GM21381 (cell line): ENCODE measurements at regions not wholly inside any gene's neighbourhood (a gene's known extent, or its start where the extent isn't known, plus 50 kb on each side); places are given as distances from the start of the nearest gene placed in this dataset.
A peak's percentile ranks its signal among the peaks of the same experiment; 100 is the strongest.

Experiments used
- ATAC-seq: cut with Tn5 transposase; IDR thresholded peaks from one replicate; pipeline ENCODE4 v1.9.1; 2021; ENCODE audit warnings: mild to moderate bottlenecking, moderate library complexity; ENCODE audit not compliant: unreplicated experiment

DNA sequence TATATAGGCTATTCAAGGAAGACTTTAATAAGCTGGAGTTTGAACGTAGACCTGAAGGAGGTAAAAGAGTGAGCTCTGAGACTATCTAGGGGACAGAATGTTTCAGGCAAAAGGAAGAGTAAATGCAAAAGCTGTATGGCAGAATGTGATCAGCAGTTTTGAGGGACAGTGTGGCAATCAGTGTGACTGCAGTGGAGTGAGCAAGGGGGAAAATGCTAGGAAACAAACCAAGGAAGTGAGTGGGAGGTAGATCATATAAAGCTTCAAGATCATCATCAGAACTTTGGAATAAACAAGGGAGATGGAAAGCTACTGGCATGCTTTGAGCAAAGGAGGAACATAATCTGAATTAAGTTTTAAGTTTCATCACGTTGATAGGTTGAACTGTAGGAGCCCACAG is 67.5 kb upstream of the BTG1 start:
- no peak for ATAC-seq

DNA sequence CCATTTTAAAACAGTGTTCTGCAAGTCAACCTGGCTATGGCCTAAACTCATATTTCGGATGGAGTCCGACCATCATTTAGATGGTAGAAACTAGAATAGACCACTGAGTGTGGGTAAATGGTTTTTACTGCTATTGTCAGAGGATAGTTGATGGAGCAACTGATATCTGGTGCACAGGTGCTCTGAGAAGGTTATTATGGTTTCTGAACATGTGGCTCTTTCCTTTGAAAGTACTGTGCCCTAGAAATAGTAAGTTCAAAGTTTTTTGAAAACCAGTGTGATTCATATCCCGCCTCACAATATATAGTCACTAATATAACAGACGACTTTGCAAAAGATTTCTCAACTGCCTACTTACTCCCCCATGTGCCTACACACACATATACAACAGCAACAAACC is 64.4 kb upstream of the BTG1 start:
- ATAC-seq = no peak

GRCh38 chr12:92208613-92209121 is 63.0 kb upstream of the BTG1 start:
- peak; percentile 81 for ATAC-seq

DNA sequence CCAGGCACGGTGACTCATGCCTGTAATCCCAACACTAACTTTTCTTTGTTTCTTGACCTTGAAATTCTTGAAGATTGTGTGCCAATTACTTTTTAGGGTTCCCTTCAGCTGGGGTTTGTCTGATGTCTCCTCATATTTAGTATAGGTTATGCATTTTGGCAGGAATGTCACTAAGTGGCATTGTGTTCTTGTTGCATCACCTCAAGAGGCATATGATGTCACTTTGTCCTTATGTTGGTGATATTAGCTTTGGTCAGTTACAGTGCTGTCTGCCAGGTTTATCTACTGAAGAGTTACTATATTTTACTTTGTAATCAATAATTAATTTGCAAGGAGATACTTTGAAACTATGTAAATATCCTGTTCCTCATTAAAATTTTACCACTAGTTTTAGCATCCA is 61.0 kb upstream of the BTG1 start:
- no peak for ATAC-seq

GRCh38 chr12:92206011-92206410 is 60.4 kb upstream of the BTG1 start:
- ATAC-seq = no peak

- ATAC-seq = no peak
Observed at GRCh38 chr12:92199819-92200576, 54.4 kb upstream of the BTG1 start.

DNA sequence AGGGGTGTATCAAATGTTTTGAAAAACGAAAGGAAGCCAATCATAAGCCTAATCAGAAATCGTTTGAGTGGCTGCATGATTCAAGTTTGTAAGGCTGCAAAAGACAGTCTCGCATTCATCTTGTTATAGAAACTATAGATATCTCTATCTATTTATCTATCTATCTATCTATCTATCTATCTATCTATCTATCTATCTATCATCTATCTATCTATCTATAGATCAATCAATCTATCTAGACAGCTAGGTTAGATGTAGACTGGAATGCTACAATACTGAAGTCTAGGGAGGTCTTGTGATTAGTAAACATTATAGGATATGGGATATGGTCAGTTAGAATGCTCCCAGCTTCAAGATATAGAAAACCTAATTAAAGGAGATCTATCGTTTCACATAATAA is 52.2 kb upstream of the BTG1 start:
- no peak for ATAC-seq

DNA sequence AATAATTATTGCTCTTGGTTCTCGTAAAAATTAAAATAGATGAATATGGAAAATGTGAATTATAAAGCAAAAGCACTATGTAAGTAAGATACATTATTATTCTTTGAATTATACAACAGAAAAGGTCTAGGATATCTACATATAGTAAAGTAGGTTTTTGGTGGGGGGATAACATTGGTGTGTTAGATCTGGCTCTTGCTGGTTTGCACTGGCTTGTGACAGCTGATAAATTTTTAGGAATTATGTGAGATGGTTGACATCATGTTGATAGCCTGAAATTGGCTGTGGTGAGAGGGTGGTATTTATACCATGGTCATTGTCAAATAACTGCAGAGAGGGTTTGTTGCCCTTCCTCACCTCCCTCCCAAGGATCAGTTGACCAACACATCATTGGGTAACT is 50.7 kb upstream of the BTG1 start:
- ATAC-seq = no peak
